ENCODE measurements at regions not wholly inside any gene's neighbourhood (a gene's known extent, or its start where the extent isn't known, plus 50 kb on each side); places are given as distances from the start of the nearest gene placed in this dataset.
"Not testable (repeated sequence)": the region's sequence is repeated elsewhere in the genome, so short reads cannot be mapped to it uniquely, and the experiment has no call there.

- DNase-seq: peak; percentile 29
- Histone ChIP-seq H3K27me3 (replicated peaks) (no peaks in the 10 kb centered on the region), H3K36me3 (replicated peaks) (no peaks in the 10 kb centered on the region), H3K27ac (peak overlapping the region; percentile 16), H3K4me3 (ENCODE audit: low read depth, low read length) (no peak overlapping the region)
- in situ Hi-C loops (cut with HindIII; ENCODE audit: low pct_ligation_motif_present, low sequenced_read_pairs): no loop called here
- TF ChIP-seq CTCF (IDR thresholded peaks at IDR 0.05; ENCODE audit: low read depth, low read length, missing control alignments): no peak
These were observed 119.9 kb downstream of the COPRS start for GRCh38 chr17:31738996-31739699.

GRCh38 chr17:31738488-31738887, 120.6 kb downstream of the COPRS start:
- in situ Hi-C loops (cut with HindIII; ENCODE audit: low pct_ligation_motif_present, low sequenced_read_pairs): no loop called here
- Histone ChIP-seq H3K27ac (no peak overlapping the region), H3K27me3 (replicated peaks) (no peaks in the 10 kb centered on the region), H3K36me3 (replicated peaks) (no peaks in the 10 kb centered on the region), H3K4me3 (ENCODE audit: low read depth, low read length) (no peak overlapping the region)
- no peak for TF ChIP-seq CTCF (IDR thresholded peaks at IDR 0.05; ENCODE audit: low read depth, low read length, missing control alignments)
- no peak for DNase-seq

GRCh38 chr17:31738067-31738466, 121.0 kb downstream of the COPRS start:
- Histone ChIP-seq H3K4me3 (ENCODE audit: low read depth, low read length) (no peak overlapping the region), H3K27ac (no peak overlapping the region), H3K27me3 (replicated peaks) (no peaks in the 10 kb centered on the region), H3K36me3 (replicated peaks) (no peaks in the 10 kb centered on the region)
- TF ChIP-seq CTCF (IDR thresholded peaks at IDR 0.05; ENCODE audit: low read depth, low read length, missing control alignments): no peak
- DNase-seq: no peak
- in situ Hi-C loops (cut with HindIII; ENCODE audit: low pct_ligation_motif_present, low sequenced_read_pairs): no loop called here

- Histone ChIP-seq H3K4me3 (ENCODE audit: low read depth, low read length) (no peak overlapping the region), H3K27me3 (replicated peaks) (no peaks in the 10 kb centered on the region), H3K27ac (no peak overlapping the region), H3K36me3 (replicated peaks) (no peaks in the 10 kb centered on the region)
- no peak for DNase-seq
- in situ Hi-C loops (cut with HindIII; ENCODE audit: low pct_ligation_motif_present, low sequenced_read_pairs): no loop called here
- no peak for TF ChIP-seq CTCF (IDR thresholded peaks at IDR 0.05; ENCODE audit: low read depth, low read length, missing control alignments)
These were observed 122.0 kb downstream of the COPRS start for GRCh38 chr17:31736855-31737625.

GRCh38 chr17:31733326-31733725, 125.7 kb downstream of the COPRS start:
- TF ChIP-seq CTCF (IDR thresholded peaks at IDR 0.05; ENCODE audit: low read depth, low read length, missing control alignments): peak; percentile 21
- DNase-seq: no peak
- no peak overlapping the region for H3K4me3 ChIP-seq (ENCODE audit: low read depth, low read length)
- no peaks in the 10 kb centered on the region for H3K36me3 ChIP-seq (replicated peaks)
- no peaks in the 10 kb centered on the region for H3K27me3 ChIP-seq (replicated peaks)
- H3K27ac ChIP-seq: no peak overlapping the region
- in situ Hi-C loops (cut with HindIII; ENCODE audit: low pct_ligation_motif_present, low sequenced_read_pairs): no loop called here

- in situ Hi-C loops (cut with HindIII; ENCODE audit: low pct_ligation_motif_present, low sequenced_read_pairs); H3K36me3 ChIP-seq (replicated peaks); H3K4me3 ChIP-seq (ENCODE audit: low read depth, low read length); H3K27ac ChIP-seq; DNase-seq; H3K27me3 ChIP-seq (replicated peaks): not testable (repeated sequence)
These were observed 127.4 kb downstream of the COPRS start for GRCh38 chr17:31731585-31732154.
